NB4 (cell line): ENCODE measurements at regions not wholly inside any gene's neighbourhood (a gene's known extent, or its start where the extent isn't known, plus 50 kb on each side); places are given as distances from the start of the nearest gene placed in this dataset.
A peak's percentile ranks its signal among the peaks of the same experiment; 100 is the strongest.

Experiments
- CTCF ChIP-seq: IDR thresholded peaks from one replicate; pipeline ENCODE4 v1.5.1; 2012; ENCODE audit warnings: low read depth, low read length
- MAX ChIP-seq: IDR thresholded peaks from 2 replicates; pipeline ENCODE4 v1.6.1; 2011; ENCODE audit warnings: low read depth, low read length
- MYC ChIP-seq: IDR thresholded peaks from 2 replicates; pipeline ENCODE4 v1.6.1; 2011; ENCODE audit warnings: low read depth, low read length
- POLR2A ChIP-seq: IDR thresholded peaks from 2 replicates; pipeline ENCODE4 v1.6.1; 2011; ENCODE audit warnings: mild to moderate bottlenecking; ENCODE audit not compliant: insufficient read length; ENCODE audit errors: extremely low read depth

GRCh38 chr5:121758615-121759014 is 93.1 kb upstream of the FTMT start:
- TF ChIP-seq CTCF (no peak), MYC (no peak), POLR2A (no peak), MAX (0 out of 2 replicates have a peak, but pooled peaks have one; percentile 25)
